ENCODE measurements at regions not wholly inside any gene's neighbourhood (a gene's known extent, or its start where the extent isn't known, plus 50 kb on each side); places are given as distances from the start of the nearest gene placed in this dataset.

GRCh38 chr3:148540851-148541250 lies 156.9 kb upstream of the AGTR1 start:
- TF ChIP-seq CTCF (IDR thresholded peaks at IDR 0.05): no peak
- TF ChIP-seq POLR2A (IDR thresholded peaks at IDR 0.05): no peak

Measured in esophagus squamous epithelium (tissue), 4 donors.